ENCODE measurements at regions not wholly inside any gene's neighbourhood (a gene's known extent, or its start where the extent isn't known, plus 50 kb on each side); places are given as distances from the start of the nearest gene placed in this dataset.
A peak's percentile ranks its signal among the peaks of the same experiment; 100 is the strongest.

- DNase-seq (ENCODE audit: low spot score), result no peak
Measured at GRCh38 chr3:22996920-22997571, 206.1 kb upstream of the UBE2E2 start.

- no peak for DNase-seq (ENCODE audit: low spot score)
Measured at GRCh38 chr3:23000371-23000770, 202.8 kb upstream of the UBE2E2 start.

GRCh38 chr3:23002151-23002550, 201.0 kb upstream of the UBE2E2 start:
- DNase-seq (ENCODE audit: low spot score), result no peak

GRCh38 chr3:23002836-23003732, 200.0 kb upstream of the UBE2E2 start:
- no peak for DNase-seq (ENCODE audit: low spot score)

GRCh38 chr3:23003733-23004046, 199.4 kb upstream of the UBE2E2 start:
- no peak for DNase-seq (ENCODE audit: low spot score)

- peak; percentile 35 for DNase-seq (ENCODE audit: low spot score)
Measured at GRCh38 chr3:23004971-23005370, 198.2 kb upstream of the UBE2E2 start.

GRCh38 chr3:23017801-23018200, 185.3 kb upstream of the UBE2E2 start:
- peak; percentile 29 for DNase-seq (ENCODE audit: low spot score)

GRCh38 chr3:23019596-23020300, 183.4 kb upstream of the UBE2E2 start:
- no peak for DNase-seq (ENCODE audit: low spot score)

- DNase-seq (ENCODE audit: low spot score), result no peak
Measured at GRCh38 chr3:23028294-23028693, 174.8 kb upstream of the UBE2E2 start.

GRCh38 chr3:23029001-23029400, 174.1 kb upstream of the UBE2E2 start:
- DNase-seq (ENCODE audit: low spot score), result no peak

GRCh38 chr3:23035927-23036640, 167.0 kb upstream of the UBE2E2 start:
- DNase-seq (ENCODE audit: low spot score), result no peak

- DNase-seq (ENCODE audit: low spot score), result no peak
Measured at GRCh38 chr3:23036728-23037127, 166.4 kb upstream of the UBE2E2 start.

GRCh38 chr3:23038471-23038870, 164.7 kb upstream of the UBE2E2 start:
- no peak for DNase-seq (ENCODE audit: low spot score)

GRCh38 chr3:23041918-23042696, 161.0 kb upstream of the UBE2E2 start:
- DNase-seq (ENCODE audit: low spot score), result peak; percentile 36

GRCh38 chr3:23044463-23044862, 158.7 kb upstream of the UBE2E2 start:
- DNase-seq (ENCODE audit: low spot score), result no peak

- DNase-seq (ENCODE audit: low spot score), result no peak
Measured at GRCh38 chr3:23046536-23046935, 156.6 kb upstream of the UBE2E2 start.

GRCh38 chr3:23051240-23052140, 151.6 kb upstream of the UBE2E2 start:
- DNase-seq (ENCODE audit: low spot score), result no peak

- DNase-seq (ENCODE audit: low spot score), result no peak
Measured at GRCh38 chr3:23052208-23052607, 150.9 kb upstream of the UBE2E2 start.

- no peak for DNase-seq (ENCODE audit: low spot score)
Measured at GRCh38 chr3:23052620-23053019, 150.5 kb upstream of the UBE2E2 start.

- peak; percentile 41 for DNase-seq (ENCODE audit: low spot score)
Measured at GRCh38 chr3:23055733-23056376, 147.3 kb upstream of the UBE2E2 start.

Data from hepatic stellate cell (primary cell).